ENCODE measurements at regions not wholly inside any gene's neighbourhood (a gene's known extent, or its start where the extent isn't known, plus 50 kb on each side); places are given as distances from the start of the nearest gene placed in this dataset.
"Not testable (repeated sequence)": the region's sequence is repeated elsewhere in the genome, so short reads cannot be mapped to it uniquely, and the experiment has no call there.

GRCh38 chr20:40029589-40029988 is 659.4 kb downstream of the MAFB start:
- ChIA-PET POLR2A (no interaction called here), CTCF (no interaction called here)
- DNase-seq (ENCODE audit: extremely low spot score): no peak
- no peak for TF ChIP-seq CTCF (IDR thresholded peaks at IDR 0.05; ENCODE audit: control extremely low read depth, extremely low read depth, low read depth, missing control alignments)

- TF ChIP-seq CTCF (IDR thresholded peaks at IDR 0.05; ENCODE audit: control extremely low read depth, extremely low read depth, low read depth, missing control alignments): no peak
- POLR2A ChIA-PET: no interaction called here
- CTCF ChIA-PET: no interaction called here
- DNase-seq (ENCODE audit: extremely low spot score): no peak
Observed at GRCh38 chr20:40019510-40019909, 669.5 kb downstream of the MAFB start.

- POLR2A ChIA-PET: no interaction called here
- DNase-seq (ENCODE audit: extremely low spot score): no peak
- CTCF ChIA-PET: no interaction called here
- TF ChIP-seq CTCF (IDR thresholded peaks at IDR 0.05; ENCODE audit: control extremely low read depth, extremely low read depth, low read depth, missing control alignments): no peak
Observed at GRCh38 chr20:40017765-40018164, 671.3 kb downstream of the MAFB start.

GRCh38 chr20:40016890-40017289 is 672.1 kb downstream of the MAFB start:
- CTCF ChIA-PET: interaction anchor here (1.3 kb wide), 1 partner anchor 23 kb away, joined by 3 read pairs; no protein-coding TSS in a partner anchor
- no peak for DNase-seq (ENCODE audit: extremely low spot score)
- TF ChIP-seq CTCF (IDR thresholded peaks at IDR 0.05; ENCODE audit: control extremely low read depth, extremely low read depth, low read depth, missing control alignments): no peak
- POLR2A ChIA-PET: no interaction called here

- TF ChIP-seq CTCF (IDR thresholded peaks at IDR 0.05; ENCODE audit: control extremely low read depth, extremely low read depth, low read depth, missing control alignments): no peak
- POLR2A ChIA-PET: no interaction called here
Observed at GRCh38 chr20:40016392-40016791, 672.6 kb downstream of the MAFB start.

GRCh38 chr20:40012026-40012425 is 677.0 kb downstream of the MAFB start:
- POLR2A ChIA-PET, CTCF ChIA-PET: not testable (repeated sequence)

More at GRCh38 chr20:40016392-40016791, 672.6 kb downstream of the MAFB start:
- no peak for DNase-seq (ENCODE audit: extremely low spot score)
- CTCF ChIA-PET: interaction anchor here (1.3 kb wide), 1 partner anchor 23 kb away, joined by 3 read pairs; no protein-coding TSS in a partner anchor

GRCh38 chr20:40010483-40010882 is 678.6 kb downstream of the MAFB start:
- no peak for DNase-seq (ENCODE audit: extremely low spot score)
- CTCF ChIA-PET: no interaction called here
- POLR2A ChIA-PET: no interaction called here
- TF ChIP-seq CTCF (IDR thresholded peaks at IDR 0.05; ENCODE audit: control extremely low read depth, extremely low read depth, low read depth, missing control alignments): no peak

More at GRCh38 chr20:40012026-40012425, 677.0 kb downstream of the MAFB start:
- not testable (repeated sequence) for DNase-seq (ENCODE audit: extremely low spot score)

Data from GM10248 (cell line).